GM21360 (cell line): ENCODE measurements at regions not wholly inside any gene's neighbourhood (a gene's known extent, or its start where the extent isn't known, plus 50 kb on each side); places are given as distances from the start of the nearest gene placed in this dataset.

Experiments
- ATAC-seq: cut with Tn5 transposase; IDR thresholded peaks from one replicate; pipeline ENCODE4 v1.9.1; 2021; ENCODE audit warnings: mild to moderate bottlenecking, moderate library complexity; ENCODE audit not compliant: unreplicated experiment

DNA sequence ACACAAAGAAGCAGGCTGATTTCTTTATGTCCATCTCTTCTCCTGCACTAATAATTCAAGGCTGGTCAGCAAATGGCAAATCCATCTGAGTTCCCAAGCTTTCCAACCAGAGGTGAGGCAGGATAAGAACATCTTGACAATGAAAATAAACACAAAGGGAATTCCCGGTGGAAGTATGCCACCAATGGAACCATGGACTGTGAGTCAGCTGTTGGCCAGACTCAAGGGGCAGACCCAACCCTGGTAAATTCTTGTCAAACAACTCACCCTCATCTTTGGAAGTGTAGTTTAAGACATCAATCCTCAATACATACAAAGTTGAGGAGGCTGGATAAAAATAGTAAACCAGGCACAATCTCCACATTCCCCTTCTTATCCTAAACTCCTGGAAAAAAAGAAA is 74.3 kb upstream of the CES5A start:
- ATAC-seq: no peak

GRCh38 chr16:55948230-55948629 is 73.1 kb upstream of the CES5A start:
- ATAC-seq: no peak

DNA sequence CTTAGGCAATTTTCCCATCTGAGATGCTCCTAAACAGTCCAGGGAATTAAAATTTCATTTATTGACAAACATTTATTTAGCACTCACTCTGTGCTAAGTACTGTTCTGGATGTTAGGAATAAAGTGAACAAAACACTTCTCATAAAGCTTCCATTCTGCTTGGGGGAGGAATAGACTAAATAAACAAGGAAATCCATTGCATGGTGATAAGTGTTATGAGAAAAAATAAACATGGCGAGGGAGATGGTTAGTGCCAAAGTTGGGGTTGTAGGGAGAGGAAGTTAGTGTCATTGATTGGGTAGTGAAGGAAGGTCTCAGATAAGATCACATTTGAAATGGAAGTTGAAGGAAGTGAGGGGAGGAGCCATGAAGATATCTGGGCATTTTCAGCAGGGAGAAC is 72.2 kb upstream of the CES5A start:
- ATAC-seq: no peak

DNA sequence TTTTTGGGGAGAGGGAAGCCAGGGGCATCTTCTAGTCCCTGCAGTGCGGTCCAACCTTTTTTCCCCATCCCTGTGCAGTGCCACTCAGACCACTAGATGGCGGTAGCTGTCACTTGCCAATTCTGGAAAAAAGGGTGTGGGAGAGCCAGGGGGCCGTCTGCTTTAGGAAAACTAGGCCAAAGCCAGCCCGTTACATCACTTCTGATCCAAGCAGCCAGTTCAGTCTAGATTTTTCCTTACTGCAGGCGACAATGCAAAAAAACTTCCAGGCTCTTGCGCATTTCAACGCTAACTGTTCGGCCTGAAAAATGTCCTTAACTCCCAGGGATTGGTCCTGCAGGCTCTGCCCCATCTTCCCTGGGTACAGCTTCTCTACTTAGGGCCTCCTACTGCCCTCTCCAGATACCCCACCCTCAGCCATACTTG is 69.2 kb upstream of the CES5A start:
- no peak for ATAC-seq

DNA sequence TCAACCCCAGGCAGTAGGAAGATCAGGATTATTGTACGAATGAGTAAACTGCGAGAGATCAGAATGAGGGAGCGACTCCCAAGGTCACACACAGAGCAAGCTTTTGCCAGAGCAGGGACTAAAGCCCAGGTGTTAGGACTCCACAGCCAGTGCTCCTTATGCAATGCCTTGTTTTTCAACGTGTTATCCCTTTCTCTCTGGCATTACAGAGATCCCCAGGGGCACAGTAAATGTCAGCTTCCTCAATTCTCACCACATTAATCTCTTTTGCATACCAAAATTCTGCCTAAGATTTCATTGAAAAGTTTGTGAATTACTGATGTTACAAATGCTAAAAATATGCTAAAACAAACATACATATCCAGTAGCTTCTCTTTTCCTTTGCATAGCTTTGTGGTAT is 68.1 kb upstream of the CES5A start:
- no peak for ATAC-seq

- no peak for ATAC-seq
These were observed 67.6 kb upstream of the CES5A start for GRCh38 chr16:55942821-55943220.

DNA sequence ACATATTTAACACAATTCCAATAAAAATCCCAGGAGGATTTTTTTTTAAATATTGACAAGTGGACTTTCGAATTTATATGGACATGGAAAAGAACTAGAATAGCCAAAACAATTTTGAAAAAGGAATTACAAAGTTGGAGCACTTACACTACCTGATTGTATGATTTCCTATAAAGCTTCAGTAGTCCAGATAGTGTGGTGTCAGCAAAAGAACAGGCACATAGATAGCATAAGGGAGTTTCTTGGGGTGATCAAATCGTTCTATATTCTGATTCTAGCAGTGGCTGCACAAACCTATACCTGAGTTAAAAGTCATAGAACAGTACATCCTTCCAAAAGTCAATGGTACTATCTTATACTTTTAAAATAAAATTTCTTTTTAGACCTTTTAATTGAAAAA is 66.4 kb upstream of the CES5A start:
- ATAC-seq: no peak

DNA sequence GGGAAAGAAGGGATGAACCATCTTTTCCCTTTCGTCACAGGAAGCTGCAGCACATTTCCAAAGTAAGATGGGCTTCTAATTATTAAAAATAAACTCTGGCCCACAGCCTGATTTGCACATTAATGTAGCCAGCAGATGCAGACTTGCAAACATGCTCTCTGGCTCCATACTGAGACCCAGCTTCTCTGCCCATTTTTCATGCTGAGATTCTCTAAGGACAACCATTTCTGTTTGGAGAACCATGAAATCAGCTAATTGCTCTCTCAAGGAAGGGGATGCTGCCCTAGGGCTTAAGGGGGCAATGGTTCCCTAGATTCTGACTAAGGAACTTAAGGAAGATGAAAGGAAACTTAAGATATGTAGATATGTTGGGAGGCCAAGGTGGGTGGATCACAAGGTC is 63.0 kb upstream of the CES5A start:
- no peak for ATAC-seq

- no peak for ATAC-seq
These were observed 57.9 kb upstream of the CES5A start for GRCh38 chr16:55933038-55933437.

GRCh38 chr16:55930036-55930435 is 54.9 kb upstream of the CES5A start:
- no peak for ATAC-seq

GRCh38 chr16:55929181-55929580 is 54.0 kb upstream of the CES5A start:
- no peak for ATAC-seq

DNA sequence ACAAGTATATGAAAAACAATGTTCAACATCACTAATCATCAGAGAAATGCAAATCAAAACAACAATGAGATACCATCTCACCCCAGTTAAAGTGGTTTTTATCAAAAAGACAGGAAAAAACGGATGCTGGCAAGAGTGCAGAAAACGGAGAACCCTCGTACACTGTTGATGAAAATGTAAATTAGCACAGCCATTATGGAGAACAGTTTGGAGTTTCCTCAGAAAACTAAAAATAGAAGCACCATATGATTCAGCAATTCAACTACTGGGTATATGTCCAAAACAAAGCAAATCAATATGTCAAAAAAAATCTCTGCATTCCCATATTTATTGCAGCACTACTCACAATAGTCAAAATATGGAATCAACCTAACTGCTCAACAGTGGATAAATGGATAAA is 50.1 kb upstream of the CES5A start:
- no peak for ATAC-seq
